Endothelial cell of umbilical vein (primary cell): ENCODE measurements at regions not wholly inside any gene's neighbourhood (a gene's known extent, or its start where the extent isn't known, plus 50 kb on each side); places are given as distances from the start of the nearest gene placed in this dataset.

Experiments
- BruUV-seq: library from RNA; stranded (reverse); fragments of 400-500 nt; replicated peaks from 2 replicates; lab custom pipeline; 2021; lab: Mats Ljungman, UMichigan
- CTCF ChIA-PET: fragments of 300-600, 350-600 bp; sonication (Branson Sonifier 250); formaldehyde crosslinking; loops from one replicate; lab custom pipeline; 2021; ENCODE audit warnings: antibody characterized with exemption, inconsistent platforms; lab: Charles Lee
- POLR2A ChIA-PET: fragments of 300-600, 350-600 bp; sonication (Branson Sonifier 250); formaldehyde crosslinking; loops from one replicate; lab custom pipeline; 2021; ENCODE audit warnings: antibody characterized with exemption, inconsistent platforms; lab: Charles Lee
- DNase-seq: peaks from one replicate; pipeline ENCODE4 v3.0.0-alpha.2; 2011; ENCODE audit warnings: low read depth, low spot score
- FAIRE-seq: peaks from 2 replicates; lab custom pipeline; 2011; peaks lifted over from hg19 to GRCh38; lab: Jason Lieb, UNC
- H2AFZ ChIP-seq: 2 replicates; pipeline ENCODE4 v1.6.0; 2012; ENCODE audit warnings: low read depth, low read length, control low read depth, inconsistent platforms
- H3K27ac ChIP-seq: 2 replicates; pipeline ENCODE4 v1.5.1; 2011; ENCODE audit warnings: low read depth, mild to moderate bottlenecking, control low read depth, low read length, moderate library complexity; ENCODE audit not compliant: insufficient read depth
- H3K27me3 ChIP-seq, 2 experiments: 2 replicates each; pipeline versions ENCODE4 v1.6.0 to v1.6.1; 2011; ENCODE audit warnings: low read length in 2 of 2, mixed read lengths in 1 of 2; ENCODE audit not compliant: control insufficient read depth in 2 of 2, insufficient read depth in 2 of 2
- H3K36me3 ChIP-seq, 2 experiments: 2 replicates in 1 of 2; 3 replicates in 1 of 2; pipeline ENCODE4 v1.5.1; 2011; ENCODE audit warnings: low read length in 2 of 2, mild to moderate bottlenecking in 1 of 2, moderate library complexity in 1 of 2; ENCODE audit not compliant: control insufficient read depth in 2 of 2, insufficient read depth in 2 of 2; ENCODE audit errors: extremely low read depth in 1 of 2
- H3K4me1 ChIP-seq: 3 replicates; pipeline ENCODE4 v1.5.1; 2011; ENCODE audit warnings: mild to moderate bottlenecking, low read length; ENCODE audit not compliant: control insufficient read depth, insufficient read depth; ENCODE audit errors: extremely low read depth
- H3K4me2 ChIP-seq: 2 replicates; pipeline ENCODE4 v1.6.1; 2011; ENCODE audit warnings: low read length, control low read depth, mixed read lengths; ENCODE audit not compliant: insufficient read depth
- H3K4me3 ChIP-seq, 3 experiments: fragments of 200-600 bp in 1 of 3; sonication (generic), shearing (Covaris generic) in 1 of 3; replicated peaks in 1 of 3; 2 replicates each; pipeline ENCODE4 v1.5.1; 2011 to 2016; ENCODE audit warnings: control low read depth in 3 of 3, low read length in 3 of 3, mild to moderate bottlenecking in 2 of 3, inconsistent platforms in 1 of 3, low read depth in 1 of 3, moderate library complexity in 1 of 3; ENCODE audit not compliant: insufficient read depth in 1 of 3
- H3K79me2 ChIP-seq: 2 replicates; pipeline ENCODE4 v1.6.0; 2012; ENCODE audit warnings: low read length, inconsistent platforms; ENCODE audit not compliant: control insufficient read depth, insufficient read depth
- H3K9ac ChIP-seq: replicated peaks from 2 replicates; pipeline ENCODE3; 2011; ENCODE audit warnings: low read length, control low read depth; ENCODE audit not compliant: insufficient read depth; ENCODE audit errors: extremely low read depth
- H3K9me1 ChIP-seq: replicated peaks from 3 replicates; pipeline ENCODE4 v1.6.0; 2011; ENCODE audit warnings: mild to moderate bottlenecking, low read length; ENCODE audit not compliant: control insufficient read depth, insufficient read depth; ENCODE audit errors: extremely low read depth
- H3K9me3 ChIP-seq: replicated peaks from 2 replicates; pipeline ENCODE4 v1.5.1; 2012; ENCODE audit warnings: low read length, inconsistent platforms; ENCODE audit not compliant: control insufficient read depth, insufficient read depth
- H4K20me1 ChIP-seq: replicated peaks from 2 replicates; pipeline ENCODE3; 2011; ENCODE audit warnings: mild to moderate bottlenecking, low read length; ENCODE audit not compliant: control insufficient read depth, insufficient read depth; ENCODE audit errors: extremely low read depth
- EZH2 ChIP-seq: IDR thresholded peaks from 2 replicates; pipeline ENCODE4 v1.6.1; 2012; ENCODE audit warnings: borderline replicate concordance, low read depth, mild to moderate bottlenecking, moderate library complexity, low read length, inconsistent platforms; ENCODE audit not compliant: severe bottlenecking
- FOS ChIP-seq: IDR thresholded peaks from 2 replicates; pipeline ENCODE4 v1.6.1; 2011; ENCODE audit warnings: mild to moderate bottlenecking, low read length, moderate library complexity, borderline replicate concordance; ENCODE audit not compliant: insufficient read depth
- GATA2 ChIP-seq: IDR thresholded peaks from 2 replicates; pipeline ENCODE4 v1.7.0; 2011; ENCODE audit warnings: low read depth, mild to moderate bottlenecking, moderate library complexity, mixed read lengths, low read length; ENCODE audit not compliant: insufficient read length, insufficient read depth
- JUN ChIP-seq: IDR thresholded peaks from 2 replicates; pipeline ENCODE4 v1.6.1; 2011; ENCODE audit warnings: borderline replicate concordance, low read depth; ENCODE audit not compliant: insufficient read length, insufficient read depth
- MYC ChIP-seq: IDR thresholded peaks from one replicate; pipeline ENCODE4 v1.6.1; 2011; ENCODE audit warnings: mild to moderate bottlenecking, low read depth, low read length
- POLR2A ChIP-seq: IDR thresholded peaks from 2 replicates; pipeline ENCODE4 v1.6.1; 2012; ENCODE audit warnings: low read depth, mild to moderate bottlenecking, control low read depth, low read length
- POLR2AphosphoS5 ChIP-seq: IDR thresholded peaks from 2 replicates; pipeline ENCODE4 v1.6.1; 2012; ENCODE audit warnings: low read depth, mild to moderate bottlenecking, control low read depth, low read length, moderate library complexity; ENCODE audit not compliant: insufficient read depth
- dilution Hi-C: fragments of 300-500 bp; cut with MboI; formaldehyde crosslinking; loops from one replicate; pipeline ENCODE4 v1.15.0; 2019; ENCODE audit warnings: low sequenced_read_pairs; ENCODE audit not compliant: extremely low pct_ligation_motif_present
- intact Hi-C: fragments of 100-400 bp; cut with micrococcal nuclease; formaldehyde crosslinking; loops from one replicate; pipeline ENCODE4 v1.10.0; 2022
- TF ChIP-seq, protein P1 (sequence below): IDR thresholded peaks from 2 replicates; pipeline ENCODE4 v1.6.1; 2011; ENCODE audit not compliant: insufficient read depth, insufficient read length
- TF ChIP-seq, protein P2 (sequence below), 2 donors: IDR thresholded peaks; 1 replicate in 1 of 2; 2 replicates in 1 of 2; pipeline ENCODE4 v1.5.1; 2011; ENCODE audit warnings: low read length in 2 of 2, mild to moderate bottlenecking in 2 of 2, moderate library complexity in 2 of 2, control low read depth in 1 of 2, inconsistent platforms in 1 of 2, low read depth in 1 of 2; ENCODE audit not compliant: insufficient read depth in 1 of 2; ENCODE audit errors: extremely low read depth in 1 of 2

DNA sequence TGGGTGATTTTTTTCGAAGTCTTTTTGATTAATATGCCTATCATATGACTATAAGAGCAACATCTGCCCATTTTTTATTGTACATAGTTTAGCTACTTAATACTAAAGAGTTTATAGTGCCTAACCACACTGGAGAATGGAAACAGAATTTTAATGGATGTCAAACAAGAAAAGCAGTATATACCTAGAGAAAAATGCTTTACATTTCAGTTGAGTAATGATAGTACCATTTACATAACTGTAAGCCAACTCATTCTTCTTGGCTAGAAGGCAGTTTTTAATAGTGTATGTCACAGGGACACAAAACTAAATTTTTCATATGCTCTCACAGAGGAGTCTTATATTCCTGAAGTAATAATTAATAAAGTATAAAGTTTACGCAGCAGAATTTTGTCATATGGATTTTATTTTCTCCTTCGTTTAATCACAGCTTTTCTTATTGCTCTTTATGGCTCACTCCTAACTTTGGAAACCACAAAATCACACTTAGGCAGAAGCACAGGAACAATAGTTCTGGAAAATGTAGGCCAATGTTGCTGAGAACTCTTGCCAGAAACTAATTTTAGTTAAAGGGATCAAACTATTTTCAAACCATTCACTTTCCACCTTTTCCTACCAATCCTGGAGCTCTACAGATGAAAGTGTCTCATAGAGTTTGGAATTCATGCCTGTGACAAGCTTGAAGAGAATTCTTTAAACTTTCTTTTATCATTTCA is 243.6 kb downstream of the ZIC1 start:
- BruUV-seq: no TSS peak
- no peak overlapping the region for H3K4me2 ChIP-seq

More for the DNA sequence above, 243.6 kb downstream of the ZIC1 start:
- ChIA-PET CTCF (interaction anchor here (1.2 to 1.3 kb wide), 2 partner anchors 14 to 36 kb away, joined by 3 read pairs; no protein-coding TSS in a partner anchor), POLR2A (no interaction called here)
- Histone ChIP-seq H2AFZ (no peak overlapping the region), H3K27me3 (no peaks in the 10 kb centered on the region), H3K9me3 (no peaks in the 10 kb centered on the region), H3K4me3 (no peak overlapping the region), H3K36me3 (no peaks in the 10 kb centered on the region), H3K27ac (no peak overlapping the region), H3K4me1 (no peaks in the 10 kb centered on the region), H4K20me1 (no peaks in the 10 kb centered on the region), H3K9ac (no peak overlapping the region), H3K79me2 (no peaks in the 10 kb centered on the region), H3K9me1 (no peaks in the 10 kb centered on the region)
- dilution Hi-C loops (no loop called here), intact Hi-C loops (no loop called here)
- no peak for FAIRE-seq
- no peak for DNase-seq
- no peak for TF ChIP-seq EZH2
- TF ChIP-seq POLR2A: no peak
- TF ChIP-seq MYC: no peak
- TF ChIP-seq GATA2: no peak
- TF ChIP-seq, protein P1, sequence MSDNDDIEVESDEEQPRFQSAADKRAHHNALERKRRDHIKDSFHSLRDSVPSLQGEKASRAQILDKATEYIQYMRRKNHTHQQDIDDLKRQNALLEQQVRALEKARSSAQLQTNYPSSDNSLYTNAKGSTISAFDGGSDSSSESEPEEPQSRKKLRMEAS: no peak
- TF ChIP-seq, protein P2, sequence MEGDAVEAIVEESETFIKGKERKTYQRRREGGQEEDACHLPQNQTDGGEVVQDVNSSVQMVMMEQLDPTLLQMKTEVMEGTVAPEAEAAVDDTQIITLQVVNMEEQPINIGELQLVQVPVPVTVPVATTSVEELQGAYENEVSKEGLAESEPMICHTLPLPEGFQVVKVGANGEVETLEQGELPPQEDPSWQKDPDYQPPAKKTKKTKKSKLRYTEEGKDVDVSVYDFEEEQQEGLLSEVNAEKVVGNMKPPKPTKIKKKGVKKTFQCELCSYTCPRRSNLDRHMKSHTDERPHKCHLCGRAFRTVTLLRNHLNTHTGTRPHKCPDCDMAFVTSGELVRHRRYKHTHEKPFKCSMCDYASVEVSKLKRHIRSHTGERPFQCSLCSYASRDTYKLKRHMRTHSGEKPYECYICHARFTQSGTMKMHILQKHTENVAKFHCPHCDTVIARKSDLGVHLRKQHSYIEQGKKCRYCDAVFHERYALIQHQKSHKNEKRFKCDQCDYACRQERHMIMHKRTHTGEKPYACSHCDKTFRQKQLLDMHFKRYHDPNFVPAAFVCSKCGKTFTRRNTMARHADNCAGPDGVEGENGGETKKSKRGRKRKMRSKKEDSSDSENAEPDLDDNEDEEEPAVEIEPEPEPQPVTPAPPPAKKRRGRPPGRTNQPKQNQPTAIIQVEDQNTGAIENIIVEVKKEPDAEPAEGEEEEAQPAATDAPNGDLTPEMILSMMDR (IDR thresholded peaks at IDR 0.05; ENCODE audit: extremely low read depth in 1 of 2, insufficient read depth in 1 of 2, low read depth in 1 of 2, low read length in 2 of 2): no peak
- no peak for TF ChIP-seq FOS
- no peak for TF ChIP-seq POLR2AphosphoS5
- no peak for TF ChIP-seq JUN
